ENCODE measurements at regions not wholly inside any gene's neighbourhood (a gene's known extent, or its start where the extent isn't known, plus 50 kb on each side); places are given as distances from the start of the nearest gene placed in this dataset.

GRCh38 chr13:86397635-86398034, 598.4 kb upstream of the SLITRK6 start:
- TF ChIP-seq EZH2 (IDR thresholded peaks at IDR 0.05; ENCODE audit: insufficient read depth, poor library complexity, severe bottlenecking) (no peak), EZH2phosphoT487 (IDR thresholded peaks at IDR 0.05; ENCODE audit: insufficient read depth, low read depth) (no peak)

All from GM23248 (cell line).